Left lung (tissue), 4 donors: ENCODE measurements at regions not wholly inside any gene's neighbourhood (a gene's known extent, or its start where the extent isn't known, plus 50 kb on each side); places are given as distances from the start of the nearest gene placed in this dataset.
"Not testable (repeated sequence)": the region's sequence is repeated elsewhere in the genome, so short reads cannot be mapped to it uniquely, and the experiment has no call there.

Source experiments
- ATAC-seq: fragments of 200-7000 bp; cut with Tn5 transposase; one replicate; pipeline ENCODE4 v1.9.1; 2020; ENCODE audit warnings: moderate library complexity
- DNase-seq, 4 donors: peaks; one replicate each; pipeline ENCODE4 v3.0.0-alpha.2; 2013 to 2020
- H3K27ac ChIP-seq, 2 donors: fragments of 200-600 bp; sonication (generic) in 1 of 2; one replicate each; pipeline versions ENCODE4 v1.5.0 to v1.8.0; 2020 to 2021
- H3K27me3 ChIP-seq, 2 donors: fragments of 200-600 bp; sonication (generic) in 1 of 2; one replicate each; pipeline versions ENCODE4 v1.5.0 to v1.8.0; 2020 to 2021
- H3K36me3 ChIP-seq, 2 donors: fragments of 200-600 bp; sonication (generic) in 1 of 2; one replicate each; pipeline versions ENCODE4 v1.5.0 to v1.8.0; 2020 to 2021
- H3K4me1 ChIP-seq, 2 donors: fragments of 200-600 bp; one replicate each; pipeline ENCODE4 v1.8.0; 2021
- H3K4me3 ChIP-seq, 2 donors: fragments of 200-600 bp; sonication (generic) in 1 of 2; one replicate each; pipeline versions ENCODE4 v1.5.0 to v1.8.0; 2020 to 2021; ENCODE audit warnings: mild to moderate bottlenecking in 1 of 2
- H3K9me3 ChIP-seq, 2 donors: fragments of 200-600 bp; sonication (generic) in 1 of 2; one replicate each; pipeline versions ENCODE4 v1.5.0 to v1.8.0; 2020 to 2021
- intact Hi-C, 2 donors: fragments of 100-400 bp; cut with DNase I; formaldehyde crosslinking; loops; one replicate each; pipeline versions ENCODE4 v1.11.2 to v1.14.2; 2022
- TF ChIP-seq, protein P1 (sequence below), 2 donors: fragments of 200-600 bp; sonication (generic) in 1 of 2; IDR thresholded peaks; one replicate each; pipeline versions ENCODE4 v1.5.0 to v1.8.0; 2021; ENCODE audit warnings: antibody characterized with exemption in 2 of 2
- donor health status: DM: no; HTN: yes; CAD: no.
- donor health status: DM: no; HTN: no; CAD: no.

DNA sequence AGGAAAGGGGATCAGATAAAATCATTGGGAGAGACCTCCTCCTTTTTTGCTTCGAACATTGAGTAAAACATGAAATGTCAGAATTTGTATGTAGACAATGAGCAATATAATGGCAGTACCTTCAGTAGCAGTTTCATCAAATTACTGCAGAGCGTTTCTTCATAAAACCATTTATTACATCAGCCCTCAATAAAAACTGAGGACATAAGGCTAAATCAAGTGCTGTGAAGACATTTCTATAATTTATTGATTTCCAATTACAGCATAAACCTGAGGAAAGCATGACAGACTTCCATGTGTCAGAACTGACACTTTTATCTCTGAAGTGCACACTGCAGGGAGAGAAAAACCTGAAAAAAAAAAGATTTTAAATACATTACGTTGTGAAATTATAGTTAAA, 172.6 kb upstream of the ZNF804B start:
- H3K4me3 ChIP-seq: no peak overlapping the region
- TF ChIP-seq, protein P1, sequence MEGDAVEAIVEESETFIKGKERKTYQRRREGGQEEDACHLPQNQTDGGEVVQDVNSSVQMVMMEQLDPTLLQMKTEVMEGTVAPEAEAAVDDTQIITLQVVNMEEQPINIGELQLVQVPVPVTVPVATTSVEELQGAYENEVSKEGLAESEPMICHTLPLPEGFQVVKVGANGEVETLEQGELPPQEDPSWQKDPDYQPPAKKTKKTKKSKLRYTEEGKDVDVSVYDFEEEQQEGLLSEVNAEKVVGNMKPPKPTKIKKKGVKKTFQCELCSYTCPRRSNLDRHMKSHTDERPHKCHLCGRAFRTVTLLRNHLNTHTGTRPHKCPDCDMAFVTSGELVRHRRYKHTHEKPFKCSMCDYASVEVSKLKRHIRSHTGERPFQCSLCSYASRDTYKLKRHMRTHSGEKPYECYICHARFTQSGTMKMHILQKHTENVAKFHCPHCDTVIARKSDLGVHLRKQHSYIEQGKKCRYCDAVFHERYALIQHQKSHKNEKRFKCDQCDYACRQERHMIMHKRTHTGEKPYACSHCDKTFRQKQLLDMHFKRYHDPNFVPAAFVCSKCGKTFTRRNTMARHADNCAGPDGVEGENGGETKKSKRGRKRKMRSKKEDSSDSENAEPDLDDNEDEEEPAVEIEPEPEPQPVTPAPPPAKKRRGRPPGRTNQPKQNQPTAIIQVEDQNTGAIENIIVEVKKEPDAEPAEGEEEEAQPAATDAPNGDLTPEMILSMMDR (IDR thresholded peaks at IDR 0.05): no peak
- ATAC-seq: no peak
- no peak for DNase-seq
- intact Hi-C loops: no loop called here
- H3K9me3 ChIP-seq: peaks cover 0 to 9% of the 10 kb centered on the region in 2 donors
- H3K27me3 ChIP-seq: no peaks in the 10 kb centered on the region
- H3K36me3 ChIP-seq: no peaks in the 10 kb centered on the region
- H3K27ac ChIP-seq: no peak overlapping the region
- no peaks in the 10 kb centered on the region for H3K4me1 ChIP-seq

DNA sequence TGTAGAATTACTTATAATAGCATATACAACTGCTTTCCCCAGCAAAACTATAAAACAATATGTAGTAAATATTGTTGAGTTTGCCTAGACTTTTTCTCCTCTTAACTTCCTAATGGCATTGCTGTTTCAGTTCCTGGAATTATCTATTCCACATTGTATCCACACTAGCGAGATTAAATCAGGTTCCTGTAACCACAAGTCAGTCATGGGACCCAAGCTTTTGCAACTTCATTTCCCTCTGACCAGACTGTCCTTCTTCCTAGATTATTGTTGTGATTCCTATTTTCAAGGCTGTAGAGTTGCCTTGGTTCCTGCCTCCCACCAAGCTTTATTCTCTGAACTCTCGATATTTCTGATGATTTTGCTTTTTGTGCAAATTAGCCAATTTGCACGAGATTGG, 173.3 kb upstream of the ZNF804B start:
- Histone ChIP-seq H3K27me3 (no peaks in the 10 kb centered on the region), H3K4me3 (no peak overlapping the region), H3K27ac (no peak overlapping the region), H3K9me3 (peaks cover 0 to 6% of the 10 kb centered on the region in 2 donors), H3K36me3 (no peaks in the 10 kb centered on the region), H3K4me1 (no peaks in the 10 kb centered on the region)
- intact Hi-C loops: no loop called here
- ATAC-seq (no peak), DNase-seq (no peak)
- TF ChIP-seq, protein P1 (IDR thresholded peaks at IDR 0.05): no peak

DNA sequence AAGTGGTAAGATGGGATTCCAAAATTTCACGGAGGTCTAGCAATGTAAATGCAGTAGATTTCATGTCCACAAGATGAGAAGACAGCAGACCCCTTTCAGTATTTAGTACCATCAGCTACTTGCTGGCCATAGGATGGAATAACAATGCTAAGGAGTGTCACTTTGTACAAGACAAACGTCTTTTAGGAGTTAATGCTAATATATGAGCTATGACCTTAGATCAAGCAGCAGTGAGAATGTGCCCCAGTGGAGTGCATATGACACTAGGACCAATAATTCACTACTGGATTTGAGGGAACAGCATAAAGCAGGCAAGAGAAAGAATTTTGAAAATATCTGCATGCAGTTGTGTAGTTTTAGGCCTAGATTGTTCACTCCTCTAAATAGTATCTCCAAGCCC, 182.8 kb upstream of the ZNF804B start:
- no peak overlapping the region for H3K27ac ChIP-seq
- no peak for DNase-seq
- no peaks in the 10 kb centered on the region for H3K9me3 ChIP-seq
- TF ChIP-seq, protein P1 (IDR thresholded peaks at IDR 0.05): no peak
- intact Hi-C loops: no loop called here
- no peaks in the 10 kb centered on the region for H3K27me3 ChIP-seq
- H3K36me3 ChIP-seq: no peaks in the 10 kb centered on the region
- no peaks in the 10 kb centered on the region for H3K4me1 ChIP-seq
- no peak overlapping the region for H3K4me3 ChIP-seq
- ATAC-seq: no peak

DNA sequence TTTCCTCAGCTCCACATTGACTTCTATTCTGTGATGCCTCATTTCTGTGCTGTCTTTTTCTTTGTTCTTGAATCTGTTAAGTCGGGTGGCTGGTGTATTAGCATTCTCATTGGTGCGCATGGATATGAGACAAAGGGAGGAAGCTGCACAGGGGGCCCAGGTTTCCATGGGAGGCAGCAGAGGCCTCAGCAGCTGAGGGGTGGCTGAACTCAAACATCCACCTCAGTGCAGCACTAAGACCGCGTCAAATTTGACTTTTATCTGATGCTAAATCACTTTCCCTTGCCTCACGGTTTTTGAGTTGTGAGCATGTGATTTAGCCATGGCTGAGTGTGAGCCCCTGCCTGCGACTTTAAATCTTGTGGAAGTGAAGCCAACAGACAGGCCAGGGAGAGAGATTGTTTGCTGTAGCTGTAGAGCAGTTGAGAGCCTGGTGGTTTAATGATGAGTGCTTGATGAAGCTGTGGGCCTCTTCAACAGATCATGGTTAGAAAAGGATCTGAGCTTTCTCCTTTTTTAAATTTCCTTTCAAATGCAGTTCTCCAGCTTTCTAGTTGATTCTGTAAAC, 193.3 kb upstream of the ZNF804B start:
- Histone ChIP-seq H3K27me3 (no peaks in the 10 kb centered on the region), H3K27ac (no peak overlapping the region), H3K4me3 (no peak overlapping the region), H3K36me3 (no peaks in the 10 kb centered on the region), H3K9me3 (no peaks in the 10 kb centered on the region), H3K4me1 (no peaks in the 10 kb centered on the region)
- DNase-seq: no peak
- TF ChIP-seq, protein P1 (IDR thresholded peaks at IDR 0.05): no peak
- intact Hi-C loops: no loop called here
- ATAC-seq: no peak

DNA sequence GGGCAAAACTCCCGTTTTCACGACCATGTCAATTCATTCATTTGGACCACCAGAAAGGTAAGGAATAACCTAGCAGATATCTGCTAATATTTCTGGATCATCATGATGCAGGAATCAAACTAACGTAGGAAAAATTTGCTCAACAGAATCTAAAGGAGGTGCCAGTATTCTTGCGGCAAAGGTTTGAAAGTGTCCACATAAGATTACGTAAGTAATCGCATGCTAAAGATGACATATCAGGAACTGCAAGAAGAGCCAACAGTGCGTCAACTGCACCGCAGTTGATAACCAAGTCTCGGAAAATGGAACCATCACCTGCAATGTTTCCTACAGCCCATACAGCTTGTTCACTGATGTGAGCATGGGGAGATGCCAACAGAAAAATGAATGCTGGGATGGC, 194.1 kb upstream of the ZNF804B start:
- no peak for DNase-seq
- no peak overlapping the region for H3K27ac ChIP-seq
- H3K4me3 ChIP-seq: no peak overlapping the region
- H3K4me1 ChIP-seq: no peaks in the 10 kb centered on the region
- no peaks in the 10 kb centered on the region for H3K27me3 ChIP-seq
- no peak for ATAC-seq
- intact Hi-C loops: no loop called here
- no peaks in the 10 kb centered on the region for H3K36me3 ChIP-seq
- H3K9me3 ChIP-seq: no peaks in the 10 kb centered on the region
- TF ChIP-seq, protein P1 (IDR thresholded peaks at IDR 0.05): no peak

DNA sequence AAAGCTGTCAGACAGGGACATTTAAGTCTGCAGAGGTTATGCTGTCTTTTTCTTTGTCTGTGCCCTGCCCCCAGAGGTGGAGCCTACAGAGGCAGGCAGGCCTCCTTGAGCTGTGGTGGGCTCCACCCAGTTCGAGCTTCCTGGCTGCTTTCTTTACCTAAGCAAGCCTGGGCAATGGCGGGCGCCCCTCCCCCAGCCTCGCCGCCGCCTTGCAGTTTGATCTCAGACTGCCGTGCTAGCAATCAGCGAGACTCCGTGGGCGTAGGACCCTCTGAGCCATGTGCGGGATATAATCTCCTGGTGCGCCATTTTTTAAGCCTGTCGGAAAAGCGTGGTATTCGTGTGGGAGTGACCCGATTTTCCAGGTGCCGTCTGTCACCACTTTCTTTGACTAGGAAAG, 203.1 kb upstream of the ZNF804B start:
- intact Hi-C loops, H3K4me1 ChIP-seq, H3K27me3 ChIP-seq, H3K36me3 ChIP-seq, H3K27ac ChIP-seq, H3K4me3 ChIP-seq, DNase-seq, ATAC-seq: not testable (repeated sequence)
- H3K9me3 ChIP-seq: peaks cover 0 to 14% of the 10 kb centered on the region in 2 donors

DNA sequence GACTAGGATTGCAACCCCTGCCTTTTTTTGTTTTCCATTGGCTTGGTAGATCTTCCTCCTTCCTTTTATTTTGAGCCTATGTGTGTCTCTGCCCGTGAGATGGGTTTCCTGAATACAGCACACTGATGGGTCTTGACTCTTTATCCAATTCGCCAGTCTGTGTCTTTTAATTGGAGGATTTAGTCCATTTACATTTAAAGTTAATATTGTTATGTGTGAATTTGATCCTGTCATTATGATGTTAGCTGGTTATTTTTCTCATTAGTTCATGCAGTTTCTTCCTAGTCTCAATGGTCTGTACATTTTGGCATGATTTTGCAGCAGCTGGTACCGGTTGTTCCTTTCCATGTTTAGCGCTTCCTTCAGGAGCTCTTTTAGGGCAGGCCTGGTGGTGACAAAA, 204.7 kb upstream of the ZNF804B start:
- intact Hi-C loops, ATAC-seq, H3K36me3 ChIP-seq: not testable (repeated sequence)

More for the DNA sequence above, 204.7 kb upstream of the ZNF804B start:
- peaks cover 0 to 14% of the 10 kb centered on the region in 2 donors for H3K9me3 ChIP-seq
- H3K4me3 ChIP-seq, H3K27ac ChIP-seq, H3K27me3 ChIP-seq, H3K4me1 ChIP-seq, DNase-seq: not testable (repeated sequence)
